GM10266 (cell line): ENCODE measurements at regions not wholly inside any gene's neighbourhood (a gene's known extent, or its start where the extent isn't known, plus 50 kb on each side); places are given as distances from the start of the nearest gene placed in this dataset.

Experiments
- DNase-seq: peaks from one replicate; pipeline ENCODE4 v3.0.0; 2012; ENCODE audit errors: extremely low spot score
- CTCF ChIP-seq: IDR thresholded peaks from 2 replicates; pipeline ENCODE4 v1.5.1; 2012; ENCODE audit warnings: mild to moderate bottlenecking, low read depth; ENCODE audit not compliant: control insufficient read depth, insufficient read depth; ENCODE audit errors: missing control alignments

GRCh38 chr13:57857945-57858344, 226.4 kb downstream of the PCDH17 start:
- no peak for TF ChIP-seq CTCF

DNA sequence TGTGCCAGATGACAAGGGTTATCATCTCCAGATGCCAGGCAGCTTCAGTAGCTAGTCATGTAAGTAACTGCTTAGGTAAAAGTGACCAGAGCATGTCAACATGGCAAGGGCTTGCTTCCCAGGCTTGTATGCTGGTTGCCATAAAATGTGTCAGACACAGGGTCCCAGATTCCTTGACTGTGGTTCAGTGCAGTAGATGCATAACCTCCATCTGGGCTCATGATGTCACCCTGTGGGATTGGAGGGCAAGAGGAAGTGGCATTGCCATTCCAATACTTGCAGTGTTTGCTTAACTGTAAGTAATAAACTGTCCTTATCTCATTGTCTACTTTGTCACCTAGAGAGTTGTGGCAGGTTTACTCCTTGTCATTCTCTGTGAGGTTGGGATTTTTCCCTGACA, 226.8 kb downstream of the PCDH17 start:
- no peak for DNase-seq

More at GRCh38 chr13:57857945-57858344, 226.4 kb downstream of the PCDH17 start:
- DNase-seq: no peak

GRCh38 chr13:57862879-57863278, 231.3 kb downstream of the PCDH17 start:
- no peak for DNase-seq
- no peak for TF ChIP-seq CTCF

More for the DNA sequence above, 226.8 kb downstream of the PCDH17 start:
- no peak for TF ChIP-seq CTCF

DNA sequence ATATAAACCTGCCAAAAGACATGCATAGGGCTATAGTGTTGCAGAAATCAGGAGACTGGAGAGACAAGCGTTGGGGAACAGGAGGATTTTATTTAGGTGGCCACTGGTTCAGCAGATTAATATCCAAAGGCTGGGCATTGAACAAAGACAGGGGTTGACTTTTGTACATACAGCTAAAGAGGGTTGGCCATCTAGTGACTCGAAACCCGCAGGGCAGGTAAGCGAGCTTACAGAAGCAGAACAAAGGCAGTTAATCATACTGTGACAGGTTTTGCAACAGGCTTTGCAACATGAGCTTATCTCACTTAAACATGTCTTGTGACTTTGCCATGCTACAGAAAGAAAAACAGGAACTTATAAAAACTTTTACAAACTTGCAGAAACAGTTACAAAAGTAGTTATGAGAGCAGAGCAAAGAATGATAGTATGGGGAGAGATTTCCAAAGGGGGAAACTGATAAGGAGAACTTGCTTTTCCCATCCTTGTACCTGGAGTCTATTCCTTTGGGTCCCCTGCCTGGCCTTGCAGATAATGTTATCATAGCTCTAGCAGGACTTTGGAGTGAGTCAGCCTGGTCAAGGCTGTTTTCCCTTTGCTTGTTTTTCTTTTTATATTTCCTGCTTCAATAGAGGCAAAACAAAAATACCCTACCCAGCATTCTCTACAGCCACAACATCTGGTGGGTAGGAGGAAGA, 234.2 kb downstream of the PCDH17 start:
- no peak for DNase-seq
- TF ChIP-seq CTCF: no peak

GRCh38 chr13:57874530-57874929, 243.0 kb downstream of the PCDH17 start:
- no peak for DNase-seq
- TF ChIP-seq CTCF: no peak

DNA sequence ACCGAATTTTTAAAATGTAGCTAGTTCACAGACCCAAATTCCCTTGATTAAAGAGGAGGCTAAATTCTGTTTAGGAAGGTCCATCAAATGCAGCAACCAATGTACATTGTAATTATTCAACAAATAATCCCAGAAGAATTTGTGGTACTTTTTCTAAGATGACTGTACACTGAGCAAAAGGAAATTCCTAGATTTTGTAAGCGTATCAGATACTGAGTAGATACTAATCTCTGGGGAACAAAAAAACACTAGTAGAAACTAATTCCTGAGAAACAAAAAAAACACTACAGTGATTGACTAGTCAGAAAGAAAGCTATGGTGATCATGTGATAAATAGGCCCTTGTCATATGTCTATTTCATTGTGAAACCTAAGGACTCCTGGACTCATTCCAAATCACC, 246.1 kb downstream of the PCDH17 start:
- no peak for DNase-seq
- no peak for TF ChIP-seq CTCF

DNA sequence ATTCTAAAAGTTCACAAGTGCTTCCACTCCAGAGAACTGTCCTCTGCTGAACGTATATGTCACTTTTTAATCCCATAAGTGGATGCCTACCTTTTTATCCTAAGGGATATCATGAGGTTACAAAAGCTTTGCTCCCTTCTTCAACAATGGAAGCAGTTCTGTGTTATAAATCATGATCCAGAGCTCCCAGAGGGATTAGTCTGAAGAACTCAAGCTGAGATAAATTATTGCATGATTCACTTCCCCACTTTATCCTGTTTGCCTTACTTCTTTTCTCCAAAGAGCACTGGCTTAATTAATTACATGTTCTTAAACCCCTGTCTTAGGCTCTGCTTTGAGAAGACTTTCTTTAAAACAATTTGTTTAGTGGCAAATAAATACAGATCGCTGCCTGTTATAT, 246.7 kb downstream of the PCDH17 start:
- no peak for DNase-seq
- no peak for TF ChIP-seq CTCF
